Tibial nerve (tissue), 4 donors: ENCODE measurements at regions not wholly inside any gene's neighbourhood (a gene's known extent, or its start where the extent isn't known, plus 50 kb on each side); places are given as distances from the start of the nearest gene placed in this dataset.

Source experiments
- CTCF ChIP-seq, 5 experiments: fragments of 200-600 bp in 3 of 5; fragments of 450-650 bp in 2 of 5; sonication (generic) in 3 of 5; IDR thresholded peaks; one replicate each; pipeline ENCODE4 v1.5.1; 2016 to 2019; ENCODE audit warnings: antibody characterized with exemption in 5 of 5, mild to moderate bottlenecking in 3 of 5, moderate library complexity in 2 of 5
- EP300 ChIP-seq, 2 donors: sonication (generic); formaldehyde crosslinking; IDR thresholded peaks; one replicate each; pipeline ENCODE4 v1.6.1; 2017; ENCODE audit warnings: antibody characterized with exemption in 2 of 2, mild to moderate bottlenecking in 1 of 2
- POLR2A ChIP-seq, 2 donors: fragments of 450-650 bp; IDR thresholded peaks; one replicate each; pipeline ENCODE4 v1.6.1; 2017; ENCODE audit warnings: antibody characterized with exemption in 2 of 2, mild to moderate bottlenecking in 2 of 2, moderate library complexity in 2 of 2

- TF ChIP-seq CTCF (IDR thresholded peaks at IDR 0.05), result no peak
- TF ChIP-seq POLR2A (IDR thresholded peaks at IDR 0.05), result no peak
- no peak for TF ChIP-seq EP300 (IDR thresholded peaks at IDR 0.05)
These were observed 462.1 kb downstream of the C3orf38 start for GRCh38 chr3:88611826-88612326.
